PC-9 (cell line): ENCODE measurements at regions not wholly inside any gene's neighbourhood (a gene's known extent, or its start where the extent isn't known, plus 50 kb on each side); places are given as distances from the start of the nearest gene placed in this dataset.
A peak's percentile ranks its signal among the peaks of the same experiment; 100 is the strongest.

Experiments used
- BruUV-seq: library from RNA; stranded (reverse); fragments of 400-500 nt; replicated peaks from 2 replicates; lab custom pipeline; 2021; lab: Mats Ljungman, UMichigan
- CTCF ChIA-PET: fragments of 300-600 bp; sonication (Branson Sonifier 250); formaldehyde crosslinking; loops from one replicate; lab custom pipeline; 2022; ENCODE audit warnings: antibody characterized with exemption; lab: Charles Lee
- POLR2A ChIA-PET: fragments of 300-600 bp; sonication (Branson Sonifier 250); formaldehyde crosslinking; loops from one replicate; lab custom pipeline; 2022; ENCODE audit warnings: antibody characterized with exemption; ENCODE audit not compliant: unreplicated experiment; lab: Charles Lee
- DNase-seq, 2 experiments: peaks; one replicate each; pipeline versions ENCODE4 v3.0.0 to v3.0.0-alpha.2; 2015 to 2022; ENCODE audit warnings: mixed read lengths in 1 of 2
- H2AFZ ChIP-seq: fragments of 200-600 bp; sonication (generic); 2 replicates; pipeline ENCODE4 v1.8.1; 2017; ENCODE audit warnings: antibody characterized with exemption
- H3F3A ChIP-seq: fragments of 200-600 bp; sonication (generic); 2 replicates; pipeline ENCODE4 v1.8.1; 2017; ENCODE audit warnings: antibody characterized with exemption, mild to moderate bottlenecking, low read depth; ENCODE audit not compliant: insufficient read depth
- H3K27ac ChIP-seq: fragments of 200-600 bp; sonication (generic); 2 replicates; pipeline ENCODE4 v1.6.1; 2016; ENCODE audit warnings: mixed run types
- H3K27me3 ChIP-seq: fragments of 200-600 bp; sonication (generic); 2 replicates; pipeline ENCODE4 v1.6.1; 2016; ENCODE audit warnings: low read depth, mixed run types; ENCODE audit not compliant: insufficient read depth
- H3K36me3 ChIP-seq: fragments of 200-600 bp; sonication (generic); 2 replicates; pipeline ENCODE4 v1.6.1; 2016; ENCODE audit warnings: low read depth, mixed run types
- H3K4me1 ChIP-seq: fragments of 200-600 bp; sonication (generic); replicated peaks from 2 replicates; pipeline ENCODE4 v1.6.1; 2016; ENCODE audit warnings: mixed run types; ENCODE audit not compliant: insufficient read depth
- H3K4me2 ChIP-seq: fragments of 200-600 bp; sonication (generic); 2 replicates; pipeline ENCODE4 v1.6.1; 2017; ENCODE audit warnings: mixed run types
- H3K4me3 ChIP-seq: fragments of 200-600 bp; sonication (generic); 2 replicates; pipeline ENCODE4 v1.6.1; 2016; ENCODE audit warnings: mixed run types
- H3K79me2 ChIP-seq: fragments of 200-600 bp; sonication (generic); 2 replicates; pipeline ENCODE4 v1.6.1; 2017; ENCODE audit warnings: low read depth, mixed run types
- H3K9me2 ChIP-seq: fragments of 200-600 bp; sonication (generic); 2 replicates; pipeline ENCODE4 v1.8.1; 2017; ENCODE audit warnings: mild to moderate bottlenecking; ENCODE audit not compliant: insufficient read depth
- H3K9me3 ChIP-seq: fragments of 200-600 bp; sonication (generic); 2 replicates; pipeline ENCODE4 v1.8.1; 2016; ENCODE audit warnings: low read depth; ENCODE audit not compliant: insufficient read depth
- H4K20me1 ChIP-seq: fragments of 200-600 bp; sonication (generic); 2 replicates; pipeline ENCODE4 v1.8.1; 2017; ENCODE audit not compliant: insufficient read depth
- CTCF ChIP-seq: fragments of 200-600 bp; sonication (generic); conservative IDR thresholded peaks from 2 replicates; pipeline ENCODE4 v1.6.1; 2017; ENCODE audit warnings: mixed run types, antibody characterized with exemption, mild to moderate bottlenecking, moderate library complexity
- EZH2 ChIP-seq: fragments of 200-600 bp; sonication (generic); IDR thresholded peaks from 2 replicates; pipeline ENCODE4 v1.8.0; 2017; ENCODE audit warnings: antibody characterized with exemption, low read depth
- intact Hi-C: fragments of 100-400 bp; cut with micrococcal nuclease; formaldehyde crosslinking; loops from one replicate; pipeline ENCODE4 v1.10.0; 2022; ENCODE audit not compliant: unreplicated experiment

- H3K9me3 ChIP-seq = no peaks in the 10 kb centered on the region
- H3K9me2 ChIP-seq = no peaks in the 10 kb centered on the region
- H3K4me3 ChIP-seq = no peak overlapping the region
- ChIA-PET CTCF (no interaction called here), POLR2A (no interaction called here)
- no peak overlapping the region for H3K4me2 ChIP-seq
- peaks cover 26% of the 10 kb centered on the region; the same call in 1 of the 2 replicates for H3K27me3 ChIP-seq
- no peaks in the 10 kb centered on the region for H4K20me1 ChIP-seq
- intact Hi-C loops = loop anchor here (1.0 kb wide), 1 partner anchor 490 kb away; no protein-coding TSS in a partner anchor
- no TSS peak for BruUV-seq
- H2AFZ ChIP-seq = no peak overlapping the region
- DNase-seq = no peak
- no peaks in the 10 kb centered on the region for H3K79me2 ChIP-seq
- no peak overlapping the region for H3K27ac ChIP-seq
- H3K4me1 ChIP-seq = no peaks in the 10 kb centered on the region
- no peaks in the 10 kb centered on the region for H3K36me3 ChIP-seq
- TF ChIP-seq CTCF = peak; percentile 63
- TF ChIP-seq EZH2 = no peak
- no peaks in the 10 kb centered on the region for H3F3A ChIP-seq
Observed at GRCh38 chr6:6057442-6058053, 50.8 kb upstream of the NRN1 start.
